Activated T-helper 9 cell treated with anti-CD3 and anti-CD28 coated beads, Interleukin-2, amount 50 U/mL, for 16 hours (primary cell): ENCODE measurements at regions not wholly inside any gene's neighbourhood (a gene's known extent, or its start where the extent isn't known, plus 50 kb on each side); places are given as distances from the start of the nearest gene placed in this dataset.

Experiments
- DNase-seq: peaks from one replicate; pipeline ENCODE4 v3.0.0-alpha.2; 2020; ENCODE audit warnings: low read depth

GRCh38 chrX:45400027-45400779, 199.5 kb upstream of the DIPK2B start:
- no peak for DNase-seq

GRCh38 chrX:45385757-45386156, 185.1 kb upstream of the DIPK2B start:
- DNase-seq: no peak

GRCh38 chrX:45381841-45382240, 181.2 kb upstream of the DIPK2B start:
- DNase-seq: no peak

- no peak for DNase-seq
These were observed 180.7 kb upstream of the DIPK2B start for GRCh38 chrX:45381366-45381765.

GRCh38 chrX:45379236-45379635, 178.6 kb upstream of the DIPK2B start:
- no peak for DNase-seq

GRCh38 chrX:45372151-45372550, 171.5 kb upstream of the DIPK2B start:
- DNase-seq: no peak

GRCh38 chrX:45368705-45369104, 168.0 kb upstream of the DIPK2B start:
- DNase-seq: no peak

GRCh38 chrX:45363596-45363995, 162.9 kb upstream of the DIPK2B start:
- no peak for DNase-seq

GRCh38 chrX:45360571-45360970, 159.9 kb upstream of the DIPK2B start:
- no peak for DNase-seq

- DNase-seq: no peak
These were observed 157.7 kb upstream of the DIPK2B start for GRCh38 chrX:45358392-45358791.

GRCh38 chrX:45353456-45353855, 152.8 kb upstream of the DIPK2B start:
- no peak for DNase-seq

- DNase-seq: no peak
These were observed 151.9 kb upstream of the DIPK2B start for GRCh38 chrX:45352611-45353010.

- no peak for DNase-seq
These were observed 150.8 kb upstream of the DIPK2B start for GRCh38 chrX:45351478-45351877.

GRCh38 chrX:45348296-45348695, 147.6 kb upstream of the DIPK2B start:
- no peak for DNase-seq

- no peak for DNase-seq
These were observed 147.2 kb upstream of the DIPK2B start for GRCh38 chrX:45347877-45348276.

- DNase-seq: no peak
These were observed 143.9 kb upstream of the DIPK2B start for GRCh38 chrX:45344594-45344993.

GRCh38 chrX:45329217-45329616, 128.5 kb upstream of the DIPK2B start:
- no peak for DNase-seq

GRCh38 chrX:45324941-45325340, 124.3 kb upstream of the DIPK2B start:
- no peak for DNase-seq

GRCh38 chrX:45323387-45323786, 122.7 kb upstream of the DIPK2B start:
- DNase-seq: no peak

- DNase-seq: no peak
These were observed 122.1 kb upstream of the DIPK2B start for GRCh38 chrX:45322820-45323219.

GRCh38 chrX:45322382-45322781, 121.7 kb upstream of the DIPK2B start:
- no peak for DNase-seq

- DNase-seq: no peak
These were observed 119.5 kb upstream of the DIPK2B start for GRCh38 chrX:45320191-45320590.

- no peak for DNase-seq
These were observed 109.1 kb upstream of the DIPK2B start for GRCh38 chrX:45309801-45310200.

GRCh38 chrX:45309096-45309495, 108.4 kb upstream of the DIPK2B start:
- no peak for DNase-seq
